Panc1 (cell line): ENCODE measurements at regions not wholly inside any gene's neighbourhood (a gene's known extent, or its start where the extent isn't known, plus 50 kb on each side); places are given as distances from the start of the nearest gene placed in this dataset.

Experiments
- ATAC-seq: fragments of 200-7000 bp; cut with Tn5 transposase; 2 replicates; pipeline ENCODE4 v1.9.1; 2020; ENCODE audit warnings: mild to moderate bottlenecking, moderate library complexity
- BruUV-seq: library from RNA; stranded (reverse); fragments of 400-500 nt; replicated peaks from 2 replicates; lab custom pipeline; 2021; lab: Mats Ljungman, UMichigan
- CTCF ChIA-PET: fragments of 300-600 bp; sonication (Branson Sonifier 250); formaldehyde crosslinking; loops from one replicate; lab custom pipeline; 2022; ENCODE audit warnings: antibody characterized with exemption; lab: Charles Lee
- POLR2A ChIA-PET: fragments of 300-600 bp; sonication (Branson Sonifier 250); formaldehyde crosslinking; loops from one replicate; lab custom pipeline; 2022; ENCODE audit warnings: antibody characterized with exemption; lab: Charles Lee
- DNase-seq: peaks from one replicate; pipeline ENCODE4 v3.0.0-alpha.2; 2010; ENCODE audit warnings: low read depth, low spot score
- H3K27ac ChIP-seq: 2 replicates; pipeline ENCODE4 v1.5.1; 2011; ENCODE audit warnings: mild to moderate bottlenecking, low read length, inconsistent platforms
- H3K27me3 ChIP-seq: fragments of 200-500 bp; sonication (Bioruptor generic); 2 replicates; pipeline ENCODE4 v1.6.0; 2014; ENCODE audit warnings: low read length, inconsistent platforms; ENCODE audit not compliant: control insufficient read depth, insufficient read depth
- H3K36me3 ChIP-seq: fragments of 200-500 bp; sonication (Bioruptor generic); 2 replicates; pipeline ENCODE4 v1.5.1; 2014; ENCODE audit warnings: inconsistent platforms, mild to moderate bottlenecking, low read length, moderate library complexity; ENCODE audit not compliant: control insufficient read depth, insufficient read depth
- H3K4me1 ChIP-seq: 2 replicates; pipeline ENCODE4 v1.5.1; 2011; ENCODE audit warnings: inconsistent platforms, mild to moderate bottlenecking, low read length, moderate library complexity; ENCODE audit not compliant: control insufficient read depth, insufficient read depth
- H3K4me3 ChIP-seq, 2 experiments: 2 replicates each; pipeline ENCODE4 v1.5.1; 2011 to 2012; ENCODE audit warnings: low read depth in 2 of 2, low read length in 2 of 2, mild to moderate bottlenecking in 2 of 2, inconsistent platforms in 1 of 2, moderate library complexity in 1 of 2
- H3K9me3 ChIP-seq: fragments of 200-500 bp; sonication (Bioruptor generic); 2 replicates; pipeline ENCODE4 v1.5.1; 2014; ENCODE audit warnings: low read depth, mild to moderate bottlenecking, inconsistent platforms, low read length, moderate library complexity; ENCODE audit not compliant: control insufficient read depth, insufficient read depth
- POLR2AphosphoS5 ChIP-seq: IDR thresholded peaks from 2 replicates; pipeline ENCODE4 v1.6.1; 2012; ENCODE audit warnings: mild to moderate bottlenecking, low read depth, low read length, moderate library complexity
- SIN3A ChIP-seq: IDR thresholded peaks from 2 replicates; pipeline ENCODE4 v1.6.1; 2012; ENCODE audit warnings: low read depth, mild to moderate bottlenecking, low read length, moderate library complexity, borderline replicate concordance; ENCODE audit not compliant: insufficient read depth
- TCF7L2 ChIP-seq: IDR thresholded peaks from 2 replicates; pipeline ENCODE4 v1.6.1; 2011; ENCODE audit warnings: mild to moderate bottlenecking, low read depth, low read length, inconsistent platforms
- in situ Hi-C: cut with HindIII; loops from 2 replicates; pipeline ENCODE4 v1.10.0; 2016; ENCODE audit warnings: low sequenced_read_pairs, low pct_unique_long_range_greater_than_20kb
- intact Hi-C: fragments of 100-400 bp; cut with micrococcal nuclease; formaldehyde crosslinking; loops from one replicate; pipeline ENCODE4 v1.10.0; 2022; ENCODE audit not compliant: unreplicated experiment
- TF ChIP-seq, protein P1 (sequence below): fragments of 450-650 bp; IDR thresholded peaks from 2 replicates; pipeline ENCODE4 v1.5.1; 2017; ENCODE audit warnings: mild to moderate bottlenecking
- TF ChIP-seq, protein P2 (sequence below), 2 experiments: IDR thresholded peaks; 2 replicates each; pipeline ENCODE4 v1.6.1; 2011 to 2012; ENCODE audit warnings: low read depth in 2 of 2, control low read depth in 1 of 2, low read length in 1 of 2, mild to moderate bottlenecking in 1 of 2, moderate library complexity in 1 of 2; ENCODE audit not compliant: insufficient read depth in 1 of 2

DNA sequence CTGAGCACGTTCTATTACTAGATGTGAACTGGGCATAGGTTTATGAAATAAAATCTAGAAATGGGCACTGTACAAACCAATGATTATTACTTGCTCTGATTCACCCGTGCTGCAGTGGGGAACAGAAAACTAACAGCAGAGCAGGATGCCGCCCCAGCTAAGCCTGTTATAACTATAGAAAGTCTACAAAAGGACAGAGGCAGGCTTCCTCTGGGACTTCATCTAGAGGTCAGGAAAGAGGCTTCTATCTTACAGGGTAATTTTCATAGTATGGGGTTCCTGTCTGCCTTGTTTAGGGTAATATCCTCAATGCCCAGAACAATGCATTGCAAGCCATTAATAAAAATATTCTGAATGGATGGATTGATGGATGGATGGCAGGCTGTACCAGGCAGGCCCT, 177.0 kb upstream of the TBL1XR1 start:
- ChIA-PET CTCF (no interaction called here), POLR2A (no interaction called here)
- Histone ChIP-seq H3K27ac (peak overlapping the region; percentile 64; the same call in 1 of the 2 replicates), H3K36me3 (no peaks in the 10 kb centered on the region), H3K27me3 (no peaks in the 10 kb centered on the region), H3K4me3 (no peak overlapping the region), H3K4me1 (peaks cover 9% of the 10 kb centered on the region), H3K9me3 (no peaks in the 10 kb centered on the region)
- BruUV-seq = no TSS peak
- in situ Hi-C loops (no loop called here), intact Hi-C loops (no loop called here)
- DNase-seq (no peak), ATAC-seq (no peak)
- TF ChIP-seq, protein P1, sequence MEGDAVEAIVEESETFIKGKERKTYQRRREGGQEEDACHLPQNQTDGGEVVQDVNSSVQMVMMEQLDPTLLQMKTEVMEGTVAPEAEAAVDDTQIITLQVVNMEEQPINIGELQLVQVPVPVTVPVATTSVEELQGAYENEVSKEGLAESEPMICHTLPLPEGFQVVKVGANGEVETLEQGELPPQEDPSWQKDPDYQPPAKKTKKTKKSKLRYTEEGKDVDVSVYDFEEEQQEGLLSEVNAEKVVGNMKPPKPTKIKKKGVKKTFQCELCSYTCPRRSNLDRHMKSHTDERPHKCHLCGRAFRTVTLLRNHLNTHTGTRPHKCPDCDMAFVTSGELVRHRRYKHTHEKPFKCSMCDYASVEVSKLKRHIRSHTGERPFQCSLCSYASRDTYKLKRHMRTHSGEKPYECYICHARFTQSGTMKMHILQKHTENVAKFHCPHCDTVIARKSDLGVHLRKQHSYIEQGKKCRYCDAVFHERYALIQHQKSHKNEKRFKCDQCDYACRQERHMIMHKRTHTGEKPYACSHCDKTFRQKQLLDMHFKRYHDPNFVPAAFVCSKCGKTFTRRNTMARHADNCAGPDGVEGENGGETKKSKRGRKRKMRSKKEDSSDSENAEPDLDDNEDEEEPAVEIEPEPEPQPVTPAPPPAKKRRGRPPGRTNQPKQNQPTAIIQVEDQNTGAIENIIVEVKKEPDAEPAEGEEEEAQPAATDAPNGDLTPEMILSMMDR = no peak
- no peak for TF ChIP-seq SIN3A
- no peak for TF ChIP-seq POLR2AphosphoS5
- TF ChIP-seq, protein P2, sequence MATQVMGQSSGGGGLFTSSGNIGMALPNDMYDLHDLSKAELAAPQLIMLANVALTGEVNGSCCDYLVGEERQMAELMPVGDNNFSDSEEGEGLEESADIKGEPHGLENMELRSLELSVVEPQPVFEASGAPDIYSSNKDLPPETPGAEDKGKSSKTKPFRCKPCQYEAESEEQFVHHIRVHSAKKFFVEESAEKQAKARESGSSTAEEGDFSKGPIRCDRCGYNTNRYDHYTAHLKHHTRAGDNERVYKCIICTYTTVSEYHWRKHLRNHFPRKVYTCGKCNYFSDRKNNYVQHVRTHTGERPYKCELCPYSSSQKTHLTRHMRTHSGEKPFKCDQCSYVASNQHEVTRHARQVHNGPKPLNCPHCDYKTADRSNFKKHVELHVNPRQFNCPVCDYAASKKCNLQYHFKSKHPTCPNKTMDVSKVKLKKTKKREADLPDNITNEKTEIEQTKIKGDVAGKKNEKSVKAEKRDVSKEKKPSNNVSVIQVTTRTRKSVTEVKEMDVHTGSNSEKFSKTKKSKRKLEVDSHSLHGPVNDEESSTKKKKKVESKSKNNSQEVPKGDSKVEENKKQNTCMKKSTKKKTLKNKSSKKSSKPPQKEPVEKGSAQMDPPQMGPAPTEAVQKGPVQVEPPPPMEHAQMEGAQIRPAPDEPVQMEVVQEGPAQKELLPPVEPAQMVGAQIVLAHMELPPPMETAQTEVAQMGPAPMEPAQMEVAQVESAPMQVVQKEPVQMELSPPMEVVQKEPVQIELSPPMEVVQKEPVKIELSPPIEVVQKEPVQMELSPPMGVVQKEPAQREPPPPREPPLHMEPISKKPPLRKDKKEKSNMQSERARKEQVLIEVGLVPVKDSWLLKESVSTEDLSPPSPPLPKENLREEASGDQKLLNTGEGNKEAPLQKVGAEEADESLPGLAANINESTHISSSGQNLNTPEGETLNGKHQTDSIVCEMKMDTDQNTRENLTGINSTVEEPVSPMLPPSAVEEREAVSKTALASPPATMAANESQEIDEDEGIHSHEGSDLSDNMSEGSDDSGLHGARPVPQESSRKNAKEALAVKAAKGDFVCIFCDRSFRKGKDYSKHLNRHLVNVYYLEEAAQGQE (IDR thresholded peaks at IDR 0.05; ENCODE audit: insufficient read depth in 1 of 2, low read depth in 2 of 2, low read length in 1 of 2) = no peak
- no peak for TF ChIP-seq TCF7L2

DNA sequence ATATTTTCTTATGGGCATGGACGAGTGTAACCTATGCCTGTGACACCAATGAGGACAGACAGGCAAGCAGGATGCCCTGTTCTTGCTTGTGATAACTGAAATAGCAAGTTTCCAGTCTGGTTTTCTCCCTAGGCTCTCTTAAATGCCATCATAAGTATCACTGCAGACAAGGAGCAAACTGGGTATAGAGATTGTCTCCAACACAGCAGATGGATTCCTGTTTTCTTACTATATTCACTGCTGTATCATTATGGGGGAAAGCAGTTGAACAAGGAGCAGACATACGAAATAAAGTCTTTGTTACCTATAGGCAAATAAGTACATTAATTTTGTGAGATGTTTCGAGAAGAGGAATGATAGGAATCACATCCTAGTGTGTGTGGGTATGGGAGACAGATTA, 178.0 kb upstream of the TBL1XR1 start:
- in situ Hi-C loops = no loop called here
- no peaks in the 10 kb centered on the region for H3K9me3 ChIP-seq
- no peaks in the 10 kb centered on the region for H3K36me3 ChIP-seq
- peak overlapping the region; percentile 2; the same call in 1 of the 2 replicates for H3K27ac ChIP-seq
- TF ChIP-seq, protein P2 (IDR thresholded peaks at IDR 0.05; ENCODE audit: insufficient read depth in 1 of 2, low read depth in 2 of 2, low read length in 1 of 2) = no peak
- TF ChIP-seq POLR2AphosphoS5 = no peak
- no peak for TF ChIP-seq TCF7L2
- TF ChIP-seq, protein P1 = no peak
- TF ChIP-seq SIN3A = no peak
- H3K27me3 ChIP-seq = no peaks in the 10 kb centered on the region
- H3K4me1 ChIP-seq = peaks cover 5% of the 10 kb centered on the region
- intact Hi-C loops = no loop called here
- no TSS peak for BruUV-seq
- DNase-seq = no peak
- no peak overlapping the region for H3K4me3 ChIP-seq
- ChIA-PET POLR2A (no interaction called here), CTCF (no interaction called here)
- no peak for ATAC-seq
